GM12878 (cell line): ENCODE measurements at regions not wholly inside any gene's neighbourhood (a gene's known extent, or its start where the extent isn't known, plus 50 kb on each side); places are given as distances from the start of the nearest gene placed in this dataset.
A peak's percentile ranks its signal among the peaks of the same experiment; 100 is the strongest.

Experiments
- CBFB ChIP-seq: IDR thresholded peaks from 2 replicates; pipeline ENCODE4 v1.6.1; 2016; ENCODE audit warnings: antibody characterized with exemption, low read depth
- EGR1 ChIP-seq, 2 experiments: IDR thresholded peaks; 1 replicate in 1 of 2; 2 replicates in 1 of 2; pipeline ENCODE4 v1.6.1; 2011 to 2012; ENCODE audit warnings: low read depth in 2 of 2, low read length in 2 of 2, borderline replicate concordance in 1 of 2, mild to moderate bottlenecking in 1 of 2, moderate library complexity in 1 of 2
- HDAC2 ChIP-seq: fragments of 200-600 bp; sonication (generic); IDR thresholded peaks from 2 replicates; pipeline ENCODE4 v1.6.1; 2017
- HDAC6 ChIP-seq: fragments of 200-600 bp; sonication (generic); IDR thresholded peaks from one replicate; pipeline ENCODE4 v1.8.0; 2017; ENCODE audit warnings: antibody characterized with exemption; ENCODE audit not compliant: unreplicated experiment
- HDGF ChIP-seq: fragments of 450-650 bp; IDR thresholded peaks from 2 replicates; pipeline ENCODE4 v1.6.1; 2016; ENCODE audit warnings: antibody characterized with exemption
- PBX3 ChIP-seq: IDR thresholded peaks from 2 replicates; pipeline ENCODE4 v1.6.1; 2011; ENCODE audit warnings: mild to moderate bottlenecking, low read depth, low read length, moderate library complexity; ENCODE audit not compliant: insufficient replicate concordance
- POLR2A ChIP-seq: IDR thresholded peaks from 2 replicates; pipeline ENCODE4 v1.6.1; 2011; ENCODE audit warnings: low read depth, mild to moderate bottlenecking, low read length
- REST ChIP-seq: IDR thresholded peaks from 2 replicates; pipeline ENCODE4 v1.6.1; 2012; ENCODE audit warnings: mild to moderate bottlenecking, low read depth, low read length
- RUNX3 ChIP-seq: IDR thresholded peaks from 2 replicates; pipeline ENCODE4 v1.6.1; 2012; ENCODE audit warnings: low read length, inconsistent platforms
- SUPT20H ChIP-seq: IDR thresholded peaks from 2 replicates; pipeline ENCODE4 v1.6.1; 2011; ENCODE audit warnings: low read depth, mild to moderate bottlenecking, low read length, moderate library complexity, borderline replicate concordance; ENCODE audit not compliant: control insufficient read depth
- TBL1XR1 ChIP-seq: IDR thresholded peaks from 2 replicates; pipeline ENCODE4 v1.6.1; 2012; ENCODE audit warnings: low read depth, low read length, improper control_type of control experiment
- TF ChIP-seq, protein P1 (sequence below), 3 experiments: IDR thresholded peaks in 2 of 3; conservative IDR thresholded peaks in 1 of 3; 2 replicates each; pipeline ENCODE4 v1.5.1; 2011; ENCODE audit warnings: low read depth in 3 of 3, low read length in 3 of 3, mild to moderate bottlenecking in 3 of 3, control low read depth in 2 of 3, moderate library complexity in 2 of 3, inconsistent platforms in 1 of 3, mixed read lengths in 1 of 3; ENCODE audit not compliant: control insufficient read depth in 2 of 3, insufficient read depth in 1 of 3; ENCODE audit errors: extremely low read depth in 1 of 3

DNA sequence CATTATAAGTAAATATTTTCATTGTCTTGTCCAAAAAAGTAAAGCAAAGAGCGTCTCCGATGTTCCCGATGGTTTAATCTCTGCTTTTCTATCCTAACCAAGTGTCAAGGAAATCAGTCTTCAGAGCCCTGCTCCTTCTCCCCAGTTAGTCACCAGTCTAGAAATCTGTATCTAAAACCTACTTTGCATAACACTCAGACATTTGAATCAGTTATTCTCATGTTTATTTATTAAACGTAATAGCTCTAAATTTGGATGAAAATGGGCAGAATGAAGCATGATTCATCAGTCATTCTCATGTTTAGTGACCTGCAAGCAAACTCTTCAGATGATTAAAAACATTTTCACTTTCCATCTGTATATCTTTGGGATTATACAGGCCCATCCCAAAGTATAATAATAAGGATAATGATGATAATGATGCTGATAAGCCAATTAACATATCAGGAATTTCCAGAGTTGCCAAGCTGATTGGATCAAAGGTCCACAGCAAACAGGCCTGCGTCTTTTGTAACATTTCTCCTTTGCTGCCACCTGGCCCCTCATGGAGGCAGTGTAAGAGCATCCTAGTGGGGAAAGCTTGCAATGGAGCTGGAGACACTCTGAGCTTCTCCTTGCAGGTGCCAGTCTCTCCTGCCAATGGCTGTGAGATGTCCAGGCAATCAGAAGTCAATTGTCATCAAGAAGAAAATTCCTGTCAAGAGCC, 273.9 kb downstream of the IGSF11 start:
- TF ChIP-seq REST (no peak), SUPT20H (no peak), TBL1XR1 (no peak), PBX3 (no peak), HDAC2 (no peak), CBFB (no peak), EGR1 (IDR thresholded peaks at IDR 0.05; ENCODE audit: borderline replicate concordance in 1 of 2, low read depth in 2 of 2, low read length in 2 of 2) (no peak), POLR2A (no peak), HDGF (no peak), HDAC6 (no peak), RUNX3 (no peak)
- TF ChIP-seq, protein P1, sequence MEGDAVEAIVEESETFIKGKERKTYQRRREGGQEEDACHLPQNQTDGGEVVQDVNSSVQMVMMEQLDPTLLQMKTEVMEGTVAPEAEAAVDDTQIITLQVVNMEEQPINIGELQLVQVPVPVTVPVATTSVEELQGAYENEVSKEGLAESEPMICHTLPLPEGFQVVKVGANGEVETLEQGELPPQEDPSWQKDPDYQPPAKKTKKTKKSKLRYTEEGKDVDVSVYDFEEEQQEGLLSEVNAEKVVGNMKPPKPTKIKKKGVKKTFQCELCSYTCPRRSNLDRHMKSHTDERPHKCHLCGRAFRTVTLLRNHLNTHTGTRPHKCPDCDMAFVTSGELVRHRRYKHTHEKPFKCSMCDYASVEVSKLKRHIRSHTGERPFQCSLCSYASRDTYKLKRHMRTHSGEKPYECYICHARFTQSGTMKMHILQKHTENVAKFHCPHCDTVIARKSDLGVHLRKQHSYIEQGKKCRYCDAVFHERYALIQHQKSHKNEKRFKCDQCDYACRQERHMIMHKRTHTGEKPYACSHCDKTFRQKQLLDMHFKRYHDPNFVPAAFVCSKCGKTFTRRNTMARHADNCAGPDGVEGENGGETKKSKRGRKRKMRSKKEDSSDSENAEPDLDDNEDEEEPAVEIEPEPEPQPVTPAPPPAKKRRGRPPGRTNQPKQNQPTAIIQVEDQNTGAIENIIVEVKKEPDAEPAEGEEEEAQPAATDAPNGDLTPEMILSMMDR (IDR thresholded peaks at IDR 0.05 in 2 of 3, conservative IDR thresholded peaks at IDR 0.05 in 1 of 3; ENCODE audit: control insufficient read depth in 2 of 3, extremely low read depth in 1 of 3, insufficient read depth in 1 of 3, low read depth in 3 of 3, low read length in 3 of 3): peak in 2 of 3 experiments; percentile 35 to 58; a peak in 3 of 6 replicates
